Right lobe of liver (tissue), 4 donors: ENCODE measurements at regions not wholly inside any gene's neighbourhood (a gene's known extent, or its start where the extent isn't known, plus 50 kb on each side); places are given as distances from the start of the nearest gene placed in this dataset.

Experiments used
- POLR2A ChIP-seq: fragments of 450-650 bp; IDR thresholded peaks from one replicate; pipeline ENCODE4 v1.6.1; 2017; ENCODE audit warnings: antibody characterized with exemption, mild to moderate bottlenecking
- TF ChIP-seq, protein P1 (sequence below), 4 donors: fragments of 200-600 bp in 3 of 4; fragments of 450-650 bp in 1 of 4; IDR thresholded peaks; one replicate each; pipeline versions ENCODE4 v1.5.1 to v1.8.0; 2016 to 2022; ENCODE audit warnings: antibody characterized with exemption in 4 of 4, mild to moderate bottlenecking in 2 of 4
- donor health status: DM: no; HTN: no; CAD: no.
- donor health status: DM: no; HTN: no; CAD: no.
- donor health status: DM: no; HTN: yes; CAD: no.

DNA sequence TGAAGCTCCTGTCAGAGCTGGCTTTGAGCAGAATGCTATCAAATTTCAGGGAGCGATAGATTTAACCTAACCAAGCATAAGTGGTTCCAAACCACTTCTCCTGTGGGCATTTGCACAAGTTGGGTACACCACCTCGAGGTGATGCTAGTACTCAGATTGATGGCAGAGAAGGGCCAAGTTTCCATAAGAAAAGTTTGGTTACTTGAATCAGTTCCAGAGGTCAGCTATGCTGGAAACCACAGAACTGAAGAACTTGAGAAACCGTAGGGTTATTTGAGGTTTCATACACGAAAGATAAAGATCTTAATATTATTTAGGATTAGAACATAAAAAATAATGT lies 238.2 kb upstream of the SOX11 start:
- TF ChIP-seq, protein P1, sequence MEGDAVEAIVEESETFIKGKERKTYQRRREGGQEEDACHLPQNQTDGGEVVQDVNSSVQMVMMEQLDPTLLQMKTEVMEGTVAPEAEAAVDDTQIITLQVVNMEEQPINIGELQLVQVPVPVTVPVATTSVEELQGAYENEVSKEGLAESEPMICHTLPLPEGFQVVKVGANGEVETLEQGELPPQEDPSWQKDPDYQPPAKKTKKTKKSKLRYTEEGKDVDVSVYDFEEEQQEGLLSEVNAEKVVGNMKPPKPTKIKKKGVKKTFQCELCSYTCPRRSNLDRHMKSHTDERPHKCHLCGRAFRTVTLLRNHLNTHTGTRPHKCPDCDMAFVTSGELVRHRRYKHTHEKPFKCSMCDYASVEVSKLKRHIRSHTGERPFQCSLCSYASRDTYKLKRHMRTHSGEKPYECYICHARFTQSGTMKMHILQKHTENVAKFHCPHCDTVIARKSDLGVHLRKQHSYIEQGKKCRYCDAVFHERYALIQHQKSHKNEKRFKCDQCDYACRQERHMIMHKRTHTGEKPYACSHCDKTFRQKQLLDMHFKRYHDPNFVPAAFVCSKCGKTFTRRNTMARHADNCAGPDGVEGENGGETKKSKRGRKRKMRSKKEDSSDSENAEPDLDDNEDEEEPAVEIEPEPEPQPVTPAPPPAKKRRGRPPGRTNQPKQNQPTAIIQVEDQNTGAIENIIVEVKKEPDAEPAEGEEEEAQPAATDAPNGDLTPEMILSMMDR (IDR thresholded peaks at IDR 0.05) = no peak
- no peak for TF ChIP-seq POLR2A
